CD4-positive, alpha-beta T cell (primary cell): ENCODE measurements at regions not wholly inside any gene's neighbourhood (a gene's known extent, or its start where the extent isn't known, plus 50 kb on each side); places are given as distances from the start of the nearest gene placed in this dataset.

ENCODE experiments used
- ATAC-seq: fragments of 200-7000 bp; cut with Tn5 transposase; one replicate; pipeline ENCODE4 v1.10.0; 2022; ENCODE audit warnings: mild to moderate bottlenecking; ENCODE audit not compliant: poor library complexity
- CTCF ChIA-PET: fragments of 350-600 bp; sonication (Branson Sonifier 250); formaldehyde crosslinking; loops from one replicate; lab custom pipeline; 2021; ENCODE audit warnings: antibody characterized with exemption, inconsistent platforms; lab: Charles Lee
- POLR2A ChIA-PET: fragments of 350-600 bp; sonication (Branson Sonifier 250); formaldehyde crosslinking; loops from one replicate; lab custom pipeline; 2021; ENCODE audit warnings: antibody characterized with exemption, inconsistent platforms; lab: Charles Lee
- DNase-seq, 14 experiments: peaks; one replicate each; pipeline ENCODE4 v3.0.0-alpha.2; 2013 to 2020; ENCODE audit warnings: mixed read lengths in 2 of 14
- H3K27ac ChIP-seq, 2 donors: one replicate each; pipeline versions ENCODE4 v1.5.1 to v1.7.0; 2013; ENCODE audit warnings: low read length in 2 of 2, low read depth in 1 of 2, mild to moderate bottlenecking in 1 of 2
- H3K27me3 ChIP-seq, 2 experiments: 1 replicate in 1 of 2; 2 replicates in 1 of 2; pipeline versions ENCODE4 v1.6.1 to v1.7.0; 2013; ENCODE audit warnings: low read length in 2 of 2, control low read depth in 1 of 2, mild to moderate bottlenecking in 1 of 2, moderate library complexity in 1 of 2; ENCODE audit not compliant: insufficient read depth in 2 of 2, control insufficient read depth in 1 of 2
- H3K36me3 ChIP-seq: one replicate; pipeline ENCODE4 v1.6.1; 2013; ENCODE audit warnings: low read length, control low read depth; ENCODE audit not compliant: insufficient read depth
- H3K4me1 ChIP-seq: one replicate; pipeline ENCODE4 v1.6.1; 2013; ENCODE audit warnings: low read length, control low read depth; ENCODE audit not compliant: insufficient read depth
- H3K4me3 ChIP-seq: one replicate; pipeline ENCODE4 v1.5.1; 2013; ENCODE audit warnings: mild to moderate bottlenecking, low read length, moderate library complexity
- H3K9me3 ChIP-seq, 2 experiments: 1 replicate in 1 of 2; 2 replicates in 1 of 2; pipeline versions ENCODE4 v1.6.1 to v1.7.0; 2013; ENCODE audit warnings: low read length in 2 of 2, mild to moderate bottlenecking in 2 of 2, control low read depth in 1 of 2, moderate library complexity in 1 of 2; ENCODE audit not compliant: control insufficient read depth in 1 of 2, insufficient read depth in 1 of 2
- H3K27ac Mint-ChIP-seq: one replicate; pipeline ENCODE4 v1.8.0; 2020; ENCODE audit warnings: mixed read lengths
- H3K27me3 Mint-ChIP-seq: one replicate; pipeline ENCODE4 v1.8.0; 2021; ENCODE audit warnings: mixed read lengths
- H3K36me3 Mint-ChIP-seq: one replicate; pipeline ENCODE4 v1.8.0; 2021; ENCODE audit warnings: low read depth, mixed read lengths
- H3K4me1 Mint-ChIP-seq: one replicate; pipeline ENCODE4 v1.8.0; 2021; ENCODE audit warnings: low read depth, mixed read lengths
- H3K4me3 Mint-ChIP-seq: one replicate; pipeline ENCODE4 v1.8.0; 2020; ENCODE audit warnings: mild to moderate bottlenecking, mixed read lengths
- H3K9me3 Mint-ChIP-seq: one replicate; pipeline ENCODE4 v1.8.0; 2020; ENCODE audit warnings: mixed read lengths
- intact Hi-C, 2 experiments: fragments of 100-400 bp; cut with DNase I in 1 of 2; cut with micrococcal nuclease in 1 of 2; formaldehyde crosslinking; loops; one replicate each; pipeline versions ENCODE4 v1.15.1 to v1.9.0; 2023 to 2025; cut with DNase I, micrococcal nuclease
- TF ChIP-seq, protein P1 (sequence below): fragments of 200-600 bp; IDR thresholded peaks from one replicate; pipeline ENCODE4 v1.8.0; 2022; ENCODE audit warnings: antibody characterized with exemption, mild to moderate bottlenecking

DNA sequence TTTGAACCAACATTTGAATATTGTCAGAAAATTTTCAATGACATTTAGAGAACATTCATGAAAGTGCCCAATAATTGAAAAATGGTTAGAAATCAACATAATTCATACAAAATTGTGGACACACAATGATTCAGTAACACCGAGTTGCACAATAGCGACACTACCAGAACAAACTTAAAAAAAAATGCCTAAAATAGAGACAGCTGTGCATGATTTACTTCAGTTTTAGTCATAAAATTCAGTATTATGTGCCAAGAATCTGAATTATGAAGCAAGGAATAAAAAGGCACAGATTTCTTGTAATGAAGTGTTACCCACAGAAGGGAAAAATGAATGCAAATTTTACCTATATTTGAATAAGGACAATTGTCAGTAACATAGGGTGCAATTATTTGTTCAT lies 396.0 kb downstream of the SEMA3D start:
- Mint-ChIP-seq H3K27me3 (no peaks in the 10 kb centered on the region), H3K27ac (no peak overlapping the region), H3K4me3 (no peak overlapping the region), H3K9me3 (no peaks in the 10 kb centered on the region), H3K36me3 (no peaks in the 10 kb centered on the region), H3K4me1 (no peaks in the 10 kb centered on the region)
- intact Hi-C loops: no loop called here
- ChIA-PET POLR2A (no interaction called here), CTCF (no interaction called here)
- no peak for ATAC-seq
- no peak for DNase-seq
- no peaks in the 10 kb centered on the region for H3K27me3 ChIP-seq
- H3K4me1 ChIP-seq: no peaks in the 10 kb centered on the region
- H3K4me3 ChIP-seq: no peak overlapping the region
- no peaks in the 10 kb centered on the region for H3K36me3 ChIP-seq
- no peak overlapping the region for H3K27ac ChIP-seq
- TF ChIP-seq, protein P1, sequence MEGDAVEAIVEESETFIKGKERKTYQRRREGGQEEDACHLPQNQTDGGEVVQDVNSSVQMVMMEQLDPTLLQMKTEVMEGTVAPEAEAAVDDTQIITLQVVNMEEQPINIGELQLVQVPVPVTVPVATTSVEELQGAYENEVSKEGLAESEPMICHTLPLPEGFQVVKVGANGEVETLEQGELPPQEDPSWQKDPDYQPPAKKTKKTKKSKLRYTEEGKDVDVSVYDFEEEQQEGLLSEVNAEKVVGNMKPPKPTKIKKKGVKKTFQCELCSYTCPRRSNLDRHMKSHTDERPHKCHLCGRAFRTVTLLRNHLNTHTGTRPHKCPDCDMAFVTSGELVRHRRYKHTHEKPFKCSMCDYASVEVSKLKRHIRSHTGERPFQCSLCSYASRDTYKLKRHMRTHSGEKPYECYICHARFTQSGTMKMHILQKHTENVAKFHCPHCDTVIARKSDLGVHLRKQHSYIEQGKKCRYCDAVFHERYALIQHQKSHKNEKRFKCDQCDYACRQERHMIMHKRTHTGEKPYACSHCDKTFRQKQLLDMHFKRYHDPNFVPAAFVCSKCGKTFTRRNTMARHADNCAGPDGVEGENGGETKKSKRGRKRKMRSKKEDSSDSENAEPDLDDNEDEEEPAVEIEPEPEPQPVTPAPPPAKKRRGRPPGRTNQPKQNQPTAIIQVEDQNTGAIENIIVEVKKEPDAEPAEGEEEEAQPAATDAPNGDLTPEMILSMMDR: no peak
- no peaks in the 10 kb centered on the region for H3K9me3 ChIP-seq

DNA sequence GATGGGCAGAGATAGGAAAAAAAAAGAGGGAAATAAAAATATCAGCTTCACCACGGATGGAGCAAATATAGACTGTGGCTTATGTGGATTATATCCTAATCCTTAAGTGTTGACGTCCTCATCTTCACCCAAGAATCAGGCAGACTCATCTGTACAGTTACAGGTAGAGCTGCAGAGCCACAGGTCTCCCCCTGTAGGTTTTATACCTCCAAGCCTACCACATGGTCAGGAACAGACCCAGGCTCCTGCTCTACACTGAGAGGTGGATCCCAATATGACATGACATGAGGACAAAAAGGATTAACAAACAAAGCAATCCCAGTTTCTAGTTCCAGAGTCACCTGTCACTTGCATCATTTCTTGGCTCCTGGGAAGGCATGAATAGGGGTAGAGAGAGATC lies 400.8 kb downstream of the SEMA3D start:
- ATAC-seq: no peak
- H3K4me1 Mint-ChIP-seq: no peaks in the 10 kb centered on the region
- POLR2A ChIA-PET: no interaction called here

DNA sequence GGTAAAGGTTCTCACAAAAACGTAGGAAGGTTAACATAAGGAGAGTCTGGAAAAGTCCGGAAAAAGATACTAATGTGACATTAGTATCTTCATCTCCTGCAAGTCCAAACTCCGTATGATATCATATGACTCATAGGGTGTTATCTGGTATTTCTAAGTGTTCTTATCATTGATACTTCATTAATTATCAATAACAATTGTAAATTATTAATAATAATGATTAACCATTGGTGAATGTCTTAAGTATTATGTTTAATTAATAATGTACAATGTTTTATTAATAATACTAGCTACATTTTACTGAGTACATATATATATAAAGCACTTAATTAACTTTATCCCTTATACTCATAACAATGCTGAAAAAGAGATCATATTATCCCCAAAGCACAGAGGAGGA lies 402.4 kb downstream of the SEMA3D start:
- Histone ChIP-seq H3K27ac (no peak overlapping the region), H3K27me3 (no peaks in the 10 kb centered on the region), H3K4me3 (no peak overlapping the region), H3K9me3 (peaks cover 0 to 9% of the 10 kb centered on the region in 2 experiments), H3K36me3 (no peaks in the 10 kb centered on the region), H3K4me1 (no peaks in the 10 kb centered on the region)
- intact Hi-C loops: no loop called here
- TF ChIP-seq, protein P1: no peak
- no peaks in the 10 kb centered on the region for H3K27me3 Mint-ChIP-seq
- H3K4me1 Mint-ChIP-seq: no peaks in the 10 kb centered on the region
- CTCF ChIA-PET: no interaction called here
- no peak overlapping the region for H3K27ac Mint-ChIP-seq
- DNase-seq: no peak
- ATAC-seq: no peak
- H3K4me3 Mint-ChIP-seq: no peak overlapping the region
- H3K9me3 Mint-ChIP-seq: no peaks in the 10 kb centered on the region
- POLR2A ChIA-PET: no interaction called here
- no peaks in the 10 kb centered on the region for H3K36me3 Mint-ChIP-seq

More for the DNA sequence above, 400.8 kb downstream of the SEMA3D start:
- no peak for DNase-seq
- intact Hi-C loops: no loop called here
- Mint-ChIP-seq H3K9me3 (no peaks in the 10 kb centered on the region), H3K27me3 (no peaks in the 10 kb centered on the region), H3K36me3 (no peaks in the 10 kb centered on the region), H3K27ac (no peak overlapping the region), H3K4me3 (no peak overlapping the region)
- Histone ChIP-seq H3K4me1 (no peaks in the 10 kb centered on the region), H3K9me3 (no peaks in the 10 kb centered on the region), H3K4me3 (no peak overlapping the region), H3K27ac (no peak overlapping the region), H3K27me3 (no peaks in the 10 kb centered on the region), H3K36me3 (no peaks in the 10 kb centered on the region)
- TF ChIP-seq, protein P1: no peak
- CTCF ChIA-PET: no interaction called here
